HepG2 (cell line): ENCODE measurements at regions not wholly inside any gene's neighbourhood (a gene's known extent, or its start where the extent isn't known, plus 50 kb on each side); places are given as distances from the start of the nearest gene placed in this dataset.

Experiments used
- CREM ChIP-seq, 2 experiments: sonication (generic) in 1 of 2; formaldehyde crosslinking in 1 of 2; IDR thresholded peaks; 2 replicates each; pipeline versions ENCODE4 v1.4.0 to v1.6.1; 2016 to 2020; ENCODE audit warnings: antibody characterized with exemption in 1 of 2, mild to moderate bottlenecking in 1 of 2, missing genetic modification reagents in 1 of 2
- CTCF ChIP-seq: sonication (generic); formaldehyde crosslinking; IDR thresholded peaks from 2 replicates; pipeline ENCODE4 v1.5.0; 2020; ENCODE audit warnings: mild to moderate bottlenecking, missing genetic modification reagents, moderate library complexity
- ELF4 ChIP-seq: sonication (generic); formaldehyde crosslinking; IDR thresholded peaks from 2 replicates; pipeline ENCODE4 v1.5.0; 2020; ENCODE audit warnings: missing genetic modification reagents, mild to moderate bottlenecking, moderate library complexity, borderline replicate concordance
- ETS1 ChIP-seq: sonication (generic); formaldehyde crosslinking; IDR thresholded peaks from 2 replicates; pipeline ENCODE4 v1.4.0; 2020; ENCODE audit warnings: missing genetic modification reagents
- POLR2AphosphoS2 ChIP-seq: IDR thresholded peaks from 2 replicates; pipeline ENCODE4 v1.6.1; 2011; ENCODE audit warnings: low read depth, low read length, improper control_type of control experiment
- PRDM4 ChIP-seq: sonication (generic); formaldehyde crosslinking; IDR thresholded peaks from 2 replicates; pipeline ENCODE4 v1.9.0; 2021; ENCODE audit warnings: missing genetic modification reagents, borderline replicate concordance
- RNF2 ChIP-seq: fragments of 450-650 bp; conservative IDR thresholded peaks from 2 replicates; pipeline ENCODE4 v1.6.1; 2016; ENCODE audit warnings: low read depth
- TRIM22 ChIP-seq: fragments of 450-650 bp; IDR thresholded peaks from 2 replicates; pipeline ENCODE4 v1.6.1; 2017
- ZNF260 ChIP-seq: sonication (generic); formaldehyde crosslinking; IDR thresholded peaks from 2 replicates; pipeline ENCODE4 v1.4.0; 2020; ENCODE audit warnings: missing genetic modification reagents, low read depth, mild to moderate bottlenecking, borderline replicate concordance
- ZNF382 ChIP-seq: sonication (generic); formaldehyde crosslinking; IDR thresholded peaks from 2 replicates; pipeline ENCODE4 v1.5.0; 2020; ENCODE audit warnings: missing genetic modification reagents, mild to moderate bottlenecking, borderline replicate concordance
- ZNF512B ChIP-seq: sonication (generic); formaldehyde crosslinking; IDR thresholded peaks from 2 replicates; pipeline ENCODE4 v1.5.1; 2020; ENCODE audit warnings: missing genetic modification reagents, mild to moderate bottlenecking, borderline replicate concordance

- TF ChIP-seq PRDM4 (CRISPR knock-in tag) (no peak), CTCF (CRISPR knock-in tag) (no peak), ETS1 (CRISPR knock-in tag) (no peak), ZNF382 (CRISPR knock-in tag) (no peak), CREM (IDR thresholded peaks at IDR 0.05) (no peak), CREM (CRISPR knock-in tag; IDR thresholded peaks at IDR 0.05) (no peak), TRIM22 (no peak), POLR2AphosphoS2 (no peak), ELF4 (CRISPR knock-in tag) (no peak), ZNF512B (CRISPR knock-in tag) (no peak), ZNF260 (CRISPR knock-in tag) (no peak), RNF2 (no peak)
Measured at GRCh38 chr21:16034446-16035190, 304.8 kb downstream of the USP25 start.
